Loucy (cell line): ENCODE measurements at regions not wholly inside any gene's neighbourhood (a gene's known extent, or its start where the extent isn't known, plus 50 kb on each side); places are given as distances from the start of the nearest gene placed in this dataset.

Source experiments
- H2AFZ ChIP-seq: fragments of 200-600 bp; sonication (generic); 2 replicates; pipeline ENCODE4 v1.6.0; 2016; ENCODE audit warnings: antibody characterized with exemption, mild to moderate bottlenecking, low read length, moderate library complexity
- H3F3A ChIP-seq: fragments of 200-600 bp; 2 replicates; pipeline ENCODE4 v1.6.0; 2016; ENCODE audit warnings: antibody characterized with exemption, low read depth, mild to moderate bottlenecking
- H3K27me3 ChIP-seq: fragments of 200-600 bp; sonication (generic); 2 replicates; pipeline ENCODE4 v1.6.1; 2014; ENCODE audit warnings: low read length, mild to moderate bottlenecking; ENCODE audit not compliant: insufficient read depth, poor library complexity, severe bottlenecking
- H3K36me3 ChIP-seq: fragments of 200-600 bp; sonication (generic); 2 replicates; pipeline ENCODE4 v1.6.1; 2016; ENCODE audit warnings: low read length; ENCODE audit not compliant: insufficient read depth
- H3K4me1 ChIP-seq: fragments of 200-600 bp; sonication (generic); 2 replicates; pipeline ENCODE4 v1.5.1; 2014; ENCODE audit warnings: low read length, mild to moderate bottlenecking; ENCODE audit not compliant: insufficient read depth, poor library complexity, severe bottlenecking
- H3K4me2 ChIP-seq: fragments of 200-600 bp; sonication (generic); 2 replicates; pipeline ENCODE4 v1.6.0; 2014; ENCODE audit warnings: antibody characterized with exemption, low read length, low read depth, mild to moderate bottlenecking; ENCODE audit not compliant: poor library complexity, severe bottlenecking
- H3K4me3 ChIP-seq: fragments of 200-600 bp; sonication (generic); 2 replicates; pipeline ENCODE4 v1.5.1; 2014; ENCODE audit warnings: low read length, mild to moderate bottlenecking, mixed read lengths; ENCODE audit not compliant: poor library complexity, severe bottlenecking
- H3K79me2 ChIP-seq: fragments of 200-600 bp; sonication (generic); 2 replicates; pipeline ENCODE4 v1.6.1; 2014; ENCODE audit warnings: low read length; ENCODE audit not compliant: insufficient read depth
- H3K9ac ChIP-seq: fragments of 200-600 bp; sonication (generic); 2 replicates; pipeline ENCODE4 v1.6.0; 2014; ENCODE audit warnings: mild to moderate bottlenecking, low read depth, low read length, moderate library complexity; ENCODE audit not compliant: poor library complexity, severe bottlenecking
- H3K9me2 ChIP-seq: fragments of 200-600 bp; sonication (generic); replicated peaks from 2 replicates; pipeline ENCODE4 v1.6.1; 2016; ENCODE audit warnings: low read depth, low read length, mixed read lengths
- H3K9me3 ChIP-seq: fragments of 200-600 bp; sonication (generic); 2 replicates; pipeline ENCODE4 v1.6.1; 2014; ENCODE audit warnings: mild to moderate bottlenecking, antibody characterized with exemption, low read length, low read depth; ENCODE audit not compliant: insufficient read depth
- H4K20me1 ChIP-seq: fragments of 200-600 bp; sonication (generic); 2 replicates; pipeline ENCODE4 v1.6.0; 2014; ENCODE audit warnings: antibody characterized with exemption, low read length, mild to moderate bottlenecking; ENCODE audit not compliant: insufficient read depth, poor library complexity, severe bottlenecking
- EZH2phosphoT487 ChIP-seq: fragments of 200-600 bp; IDR thresholded peaks from 2 replicates; pipeline ENCODE4 v1.6.1; 2018; ENCODE audit warnings: antibody characterized with exemption, mild to moderate bottlenecking, moderate library complexity, borderline replicate concordance
- TF ChIP-seq, protein P1 (sequence below): fragments of 200-600 bp; sonication (generic); conservative IDR thresholded peaks from 2 replicates; pipeline ENCODE4 v1.5.1; 2014; ENCODE audit warnings: mild to moderate bottlenecking, antibody characterized with exemption, low read length

DNA sequence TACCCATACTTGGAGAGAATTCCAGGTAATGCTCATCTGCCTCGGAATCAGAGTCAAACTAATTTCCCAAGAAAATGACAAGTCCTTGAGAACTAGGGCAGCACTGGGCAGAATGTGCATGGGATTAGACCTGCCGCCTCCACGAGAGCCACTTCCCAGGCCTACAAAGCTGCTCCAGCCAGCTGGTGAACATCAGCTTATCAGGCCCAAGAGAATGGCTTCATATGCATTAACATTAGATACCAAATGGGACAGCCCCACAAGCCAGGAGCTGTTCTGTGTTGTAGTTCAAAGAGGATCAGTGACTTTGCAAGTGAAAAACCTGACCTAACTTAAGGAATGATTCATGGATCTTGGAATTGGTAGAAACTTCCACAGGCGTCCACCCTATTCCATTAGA lies 203.3 kb downstream of the CYLD start:
- H3K4me2 ChIP-seq, result no peak overlapping the region
- H3K79me2 ChIP-seq, result no peaks in the 10 kb centered on the region
- H3K9me2 ChIP-seq, result no peaks in the 10 kb centered on the region
- no peaks in the 10 kb centered on the region for H3F3A ChIP-seq
- no peaks in the 10 kb centered on the region for H3K27me3 ChIP-seq
- no peak overlapping the region for H3K9ac ChIP-seq
- H2AFZ ChIP-seq, result no peak overlapping the region
- no peaks in the 10 kb centered on the region; the same call in 1 of the 2 replicates for H3K9me3 ChIP-seq
- H3K36me3 ChIP-seq, result no peaks in the 10 kb centered on the region
- no peaks in the 10 kb centered on the region for H4K20me1 ChIP-seq
- H3K4me3 ChIP-seq, result no peak overlapping the region
- TF ChIP-seq EZH2phosphoT487, result no peak
- TF ChIP-seq, protein P1, sequence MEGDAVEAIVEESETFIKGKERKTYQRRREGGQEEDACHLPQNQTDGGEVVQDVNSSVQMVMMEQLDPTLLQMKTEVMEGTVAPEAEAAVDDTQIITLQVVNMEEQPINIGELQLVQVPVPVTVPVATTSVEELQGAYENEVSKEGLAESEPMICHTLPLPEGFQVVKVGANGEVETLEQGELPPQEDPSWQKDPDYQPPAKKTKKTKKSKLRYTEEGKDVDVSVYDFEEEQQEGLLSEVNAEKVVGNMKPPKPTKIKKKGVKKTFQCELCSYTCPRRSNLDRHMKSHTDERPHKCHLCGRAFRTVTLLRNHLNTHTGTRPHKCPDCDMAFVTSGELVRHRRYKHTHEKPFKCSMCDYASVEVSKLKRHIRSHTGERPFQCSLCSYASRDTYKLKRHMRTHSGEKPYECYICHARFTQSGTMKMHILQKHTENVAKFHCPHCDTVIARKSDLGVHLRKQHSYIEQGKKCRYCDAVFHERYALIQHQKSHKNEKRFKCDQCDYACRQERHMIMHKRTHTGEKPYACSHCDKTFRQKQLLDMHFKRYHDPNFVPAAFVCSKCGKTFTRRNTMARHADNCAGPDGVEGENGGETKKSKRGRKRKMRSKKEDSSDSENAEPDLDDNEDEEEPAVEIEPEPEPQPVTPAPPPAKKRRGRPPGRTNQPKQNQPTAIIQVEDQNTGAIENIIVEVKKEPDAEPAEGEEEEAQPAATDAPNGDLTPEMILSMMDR, result no peak
- no peaks in the 10 kb centered on the region for H3K4me1 ChIP-seq

DNA sequence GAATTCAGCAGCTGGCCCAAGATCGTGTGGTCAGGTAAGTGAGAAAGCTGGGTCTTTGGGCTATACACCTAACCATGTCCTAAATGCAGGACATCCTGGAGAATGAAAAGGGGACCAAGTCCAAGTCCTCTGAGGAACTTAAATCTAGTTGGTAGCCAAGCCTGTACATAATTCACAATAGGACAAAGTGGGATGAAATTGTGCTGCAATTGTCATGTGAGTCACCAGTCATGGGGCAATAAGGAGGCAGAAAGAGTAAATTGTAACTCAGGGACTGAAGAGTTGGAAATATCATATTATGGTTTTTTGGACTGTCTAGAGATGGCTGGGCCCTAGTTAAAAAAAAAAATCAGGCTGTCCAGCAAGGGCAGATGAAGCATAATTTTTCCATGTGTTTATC lies 202.6 kb downstream of the CYLD start:
- no peaks in the 10 kb centered on the region for H3K36me3 ChIP-seq
- H3K27me3 ChIP-seq, result no peaks in the 10 kb centered on the region
- H4K20me1 ChIP-seq, result no peaks in the 10 kb centered on the region
- H3F3A ChIP-seq, result no peaks in the 10 kb centered on the region
- no peaks in the 10 kb centered on the region for H3K9me2 ChIP-seq
- no peaks in the 10 kb centered on the region; the same call in 1 of the 2 replicates for H3K9me3 ChIP-seq
- no peak overlapping the region for H3K9ac ChIP-seq
- no peaks in the 10 kb centered on the region for H3K4me1 ChIP-seq
- TF ChIP-seq EZH2phosphoT487, result no peak
- TF ChIP-seq, protein P1, result no peak
- no peak overlapping the region for H2AFZ ChIP-seq
- no peak overlapping the region for H3K4me2 ChIP-seq
- H3K4me3 ChIP-seq, result no peak overlapping the region
- H3K79me2 ChIP-seq, result no peaks in the 10 kb centered on the region

DNA sequence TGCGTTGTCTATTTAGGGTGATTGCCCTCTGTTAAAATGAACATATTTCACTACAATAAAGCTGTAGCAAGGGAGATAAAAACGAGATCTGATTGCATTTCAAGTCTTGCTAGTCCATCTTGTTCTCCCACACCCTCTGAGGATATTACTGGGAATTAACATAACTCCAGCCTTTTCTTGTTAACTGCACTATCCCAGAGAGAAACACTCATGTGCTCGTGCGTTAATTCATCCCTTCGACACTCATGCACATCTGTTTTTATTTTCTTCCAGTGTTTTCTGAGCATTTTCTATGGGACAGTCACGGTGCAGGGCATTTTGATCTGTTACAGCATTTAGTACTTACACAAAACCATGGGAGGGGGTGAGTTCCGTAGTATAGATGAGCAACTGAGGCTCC lies 202.1 kb downstream of the CYLD start:
- H3K9ac ChIP-seq, result no peak overlapping the region
- no peaks in the 10 kb centered on the region for H3K27me3 ChIP-seq
- H4K20me1 ChIP-seq, result no peaks in the 10 kb centered on the region
- H3K9me3 ChIP-seq, result no peaks in the 10 kb centered on the region; the same call in 1 of the 2 replicates
- no peak overlapping the region for H2AFZ ChIP-seq
- H3K4me2 ChIP-seq, result no peak overlapping the region
- H3K36me3 ChIP-seq, result no peaks in the 10 kb centered on the region
- no peaks in the 10 kb centered on the region for H3K9me2 ChIP-seq
- no peaks in the 10 kb centered on the region for H3F3A ChIP-seq
- H3K4me3 ChIP-seq, result no peak overlapping the region
- no peaks in the 10 kb centered on the region for H3K4me1 ChIP-seq
- no peaks in the 10 kb centered on the region for H3K79me2 ChIP-seq
- no peak for TF ChIP-seq EZH2phosphoT487
- TF ChIP-seq, protein P1, result no peak
